Neural progenitor cell (in vitro differentiated cells): ENCODE measurements at regions not wholly inside any gene's neighbourhood (a gene's known extent, or its start where the extent isn't known, plus 50 kb on each side); places are given as distances from the start of the nearest gene placed in this dataset.

Experiments
- DNase-seq: peaks from one replicate; pipeline ENCODE4 v3.0.0-alpha.2; 2016; ENCODE audit warnings: low spot score
- H2AFZ ChIP-seq: fragments of 200-600 bp; sonication (generic); replicated peaks from 2 replicates; pipeline ENCODE4 v1.6.1; 2016; ENCODE audit warnings: antibody characterized with exemption
- H3F3A ChIP-seq: fragments of 200-600 bp; sonication (generic); 2 replicates; pipeline ENCODE4 v1.6.1; 2016; ENCODE audit warnings: antibody characterized with exemption, low read depth
- H3K27ac ChIP-seq: fragments of 200-600 bp; sonication (generic); 2 replicates; pipeline ENCODE4 v1.5.1; 2016; ENCODE audit warnings: mild to moderate bottlenecking
- H3K27me3 ChIP-seq: fragments of 200-600 bp; sonication (generic); 2 replicates; pipeline ENCODE4 v1.6.1; 2016; ENCODE audit warnings: mild to moderate bottlenecking, moderate library complexity
- H3K36me3 ChIP-seq: fragments of 200-600 bp; sonication (generic); 2 replicates; pipeline ENCODE4 v1.5.1; 2016
- H3K4me1 ChIP-seq: fragments of 200-600 bp; sonication (generic); 2 replicates; pipeline ENCODE4 v1.6.1; 2016; ENCODE audit warnings: mixed run types
- H3K4me2 ChIP-seq: fragments of 200-600 bp; sonication (generic); 2 replicates; pipeline ENCODE4 v1.6.1; 2016
- H3K4me3 ChIP-seq: fragments of 200-600 bp; sonication (generic); 2 replicates; pipeline ENCODE4 v1.5.1; 2016
- H3K79me2 ChIP-seq: fragments of 200-600 bp; sonication (generic); 2 replicates; pipeline ENCODE4 v1.6.1; 2016; ENCODE audit warnings: low read depth
- H3K9ac ChIP-seq: fragments of 200-600 bp; sonication (generic); 2 replicates; pipeline ENCODE4 v1.6.1; 2016
- H3K9me3 ChIP-seq: fragments of 200-600 bp; sonication (generic); 2 replicates; pipeline ENCODE4 v1.5.1; 2016; ENCODE audit warnings: low read depth
- H4K20me1 ChIP-seq: fragments of 200-600 bp; sonication (generic); 2 replicates; pipeline ENCODE4 v1.6.1; 2016; ENCODE audit warnings: low read depth
- H3K27ac Mint-ChIP-seq: 3 replicates; pipeline ENCODE4 v1.8.0; 2021; ENCODE audit warnings: mixed read lengths
- H3K27me3 Mint-ChIP-seq: 2 replicates; pipeline ENCODE4 v1.8.0; 2022; ENCODE audit warnings: low read depth, mild to moderate bottlenecking, inconsistent platforms, moderate library complexity, mixed read lengths; ENCODE audit not compliant: insufficient read depth
- H3K36me3 Mint-ChIP-seq: 3 replicates; pipeline ENCODE4 v1.8.0; 2021; ENCODE audit warnings: mixed read lengths
- H3K4me1 Mint-ChIP-seq: 3 replicates; pipeline ENCODE4 v1.8.0; 2021; ENCODE audit warnings: mixed read lengths
- H3K4me3 Mint-ChIP-seq: 3 replicates; pipeline ENCODE4 v1.8.0; 2021; ENCODE audit warnings: mild to moderate bottlenecking, moderate library complexity, mixed read lengths
- H3K9me3 Mint-ChIP-seq: 3 replicates; pipeline ENCODE4 v1.8.0; 2020; ENCODE audit warnings: mixed read lengths
- EZH2 ChIP-seq: fragments of 200-600 bp; sonication (generic); IDR thresholded peaks from 2 replicates; pipeline ENCODE4 v1.6.1; 2017; ENCODE audit warnings: antibody characterized with exemption, mild to moderate bottlenecking, moderate library complexity
- EZH2phosphoT487 ChIP-seq: fragments of 200-600 bp; sonication (generic); IDR thresholded peaks from 2 replicates; pipeline ENCODE4 v1.6.1; 2017; ENCODE audit warnings: antibody characterized with exemption
- TF ChIP-seq, protein P1 (sequence below): fragments of 200-600 bp; sonication (generic); IDR thresholded peaks from 2 replicates; pipeline ENCODE4 v1.5.1; 2017; ENCODE audit warnings: antibody characterized with exemption, mild to moderate bottlenecking

DNA sequence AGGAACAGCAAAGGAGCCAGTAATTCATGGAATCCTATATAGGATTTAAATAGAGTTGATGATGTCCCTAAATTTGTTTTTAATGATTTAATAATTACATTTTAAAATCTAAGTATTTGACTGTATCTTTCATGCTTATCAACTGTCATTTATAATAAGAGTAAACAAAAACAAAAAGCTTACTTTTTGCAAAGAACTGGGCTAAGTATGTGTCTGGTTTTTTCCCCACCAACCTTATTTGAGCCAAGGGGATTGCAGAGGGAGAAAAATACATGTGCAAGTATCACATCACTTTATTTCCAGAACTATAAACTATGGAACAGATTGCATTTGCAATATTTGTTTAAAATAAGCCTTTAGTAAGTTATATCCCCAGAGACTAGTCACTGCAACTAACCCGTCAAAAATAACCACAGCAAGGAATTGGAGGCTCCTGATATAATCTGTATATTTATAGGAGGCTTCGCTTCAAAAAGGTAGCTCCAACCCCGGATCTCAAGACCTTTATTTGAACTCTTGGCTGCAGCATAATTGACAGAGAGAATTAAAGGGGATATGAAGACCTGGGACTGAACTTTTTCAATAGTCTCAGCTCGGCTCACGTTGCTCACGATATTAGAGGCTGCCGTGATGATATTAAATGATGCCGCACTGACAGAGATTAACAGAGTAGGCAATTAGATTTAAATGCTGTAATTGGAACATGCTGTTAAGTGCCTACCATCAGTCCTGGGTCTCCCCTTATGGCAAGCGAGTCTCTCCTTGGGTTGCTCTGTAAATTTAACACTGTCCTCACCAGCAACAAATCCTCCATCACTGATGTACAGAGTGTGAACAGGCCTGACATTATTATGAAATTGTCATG, 329.1 kb upstream of the NFIA start:
- Histone ChIP-seq H3K79me2 (no peaks in the 10 kb centered on the region), H3K9ac (no peak overlapping the region), H3K27ac (no peak overlapping the region), H3K9me3 (no peaks in the 10 kb centered on the region), H3K27me3 (no peaks in the 10 kb centered on the region), H3K36me3 (no peaks in the 10 kb centered on the region), H4K20me1 (no peaks in the 10 kb centered on the region), H3K4me3 (no peak overlapping the region), H3F3A (no peaks in the 10 kb centered on the region), H3K4me2 (no peak overlapping the region), H2AFZ (no peak overlapping the region), H3K4me1 (no peaks in the 10 kb centered on the region)
- Mint-ChIP-seq H3K9me3 (peaks cover 3% of the 10 kb centered on the region), H3K4me1 (no peaks in the 10 kb centered on the region), H3K27me3 (no peaks in the 10 kb centered on the region), H3K4me3 (no peak overlapping the region), H3K27ac (no peak overlapping the region), H3K36me3 (no peaks in the 10 kb centered on the region)
- no peak for DNase-seq
- TF ChIP-seq EZH2, result no peak
- no peak for TF ChIP-seq EZH2phosphoT487
- TF ChIP-seq, protein P1, sequence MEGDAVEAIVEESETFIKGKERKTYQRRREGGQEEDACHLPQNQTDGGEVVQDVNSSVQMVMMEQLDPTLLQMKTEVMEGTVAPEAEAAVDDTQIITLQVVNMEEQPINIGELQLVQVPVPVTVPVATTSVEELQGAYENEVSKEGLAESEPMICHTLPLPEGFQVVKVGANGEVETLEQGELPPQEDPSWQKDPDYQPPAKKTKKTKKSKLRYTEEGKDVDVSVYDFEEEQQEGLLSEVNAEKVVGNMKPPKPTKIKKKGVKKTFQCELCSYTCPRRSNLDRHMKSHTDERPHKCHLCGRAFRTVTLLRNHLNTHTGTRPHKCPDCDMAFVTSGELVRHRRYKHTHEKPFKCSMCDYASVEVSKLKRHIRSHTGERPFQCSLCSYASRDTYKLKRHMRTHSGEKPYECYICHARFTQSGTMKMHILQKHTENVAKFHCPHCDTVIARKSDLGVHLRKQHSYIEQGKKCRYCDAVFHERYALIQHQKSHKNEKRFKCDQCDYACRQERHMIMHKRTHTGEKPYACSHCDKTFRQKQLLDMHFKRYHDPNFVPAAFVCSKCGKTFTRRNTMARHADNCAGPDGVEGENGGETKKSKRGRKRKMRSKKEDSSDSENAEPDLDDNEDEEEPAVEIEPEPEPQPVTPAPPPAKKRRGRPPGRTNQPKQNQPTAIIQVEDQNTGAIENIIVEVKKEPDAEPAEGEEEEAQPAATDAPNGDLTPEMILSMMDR, result no peak

DNA sequence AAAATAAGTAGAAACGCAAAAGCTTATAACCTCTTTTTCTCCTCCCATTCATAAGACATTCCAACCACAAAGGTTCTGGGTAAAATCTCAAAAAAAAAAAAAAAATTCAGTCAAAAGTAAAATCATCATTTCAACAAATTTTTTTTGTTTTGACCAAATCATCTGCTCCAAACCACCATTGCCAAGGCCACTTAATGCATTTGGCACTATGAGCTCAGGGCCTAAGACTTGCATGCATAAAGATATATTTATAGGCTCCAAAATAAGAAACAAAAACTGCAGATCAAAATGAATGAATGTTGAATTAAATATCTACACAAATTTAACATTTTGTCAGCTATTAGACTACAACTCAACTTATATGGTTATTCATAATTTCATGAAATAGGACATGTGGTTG, 331.1 kb upstream of the NFIA start:
- H3K9me3 ChIP-seq, result no peaks in the 10 kb centered on the region
- Mint-ChIP-seq H3K27ac (no peak overlapping the region), H3K36me3 (no peaks in the 10 kb centered on the region), H3K4me1 (peaks cover 6% of the 10 kb centered on the region), H3K4me3 (no peak overlapping the region), H3K27me3 (no peaks in the 10 kb centered on the region), H3K9me3 (peaks cover 3% of the 10 kb centered on the region)
- no peaks in the 10 kb centered on the region for H4K20me1 ChIP-seq
- no peak overlapping the region for H2AFZ ChIP-seq
- H3K79me2 ChIP-seq, result no peaks in the 10 kb centered on the region
- no peak overlapping the region for H3K27ac ChIP-seq
- no peak overlapping the region for H3K4me3 ChIP-seq
- H3K4me1 ChIP-seq, result peaks cover 5% of the 10 kb centered on the region
- no peak overlapping the region for H3K9ac ChIP-seq
- H3F3A ChIP-seq, result no peaks in the 10 kb centered on the region
- H3K36me3 ChIP-seq, result no peaks in the 10 kb centered on the region
- DNase-seq, result no peak
- H3K4me2 ChIP-seq, result no peak overlapping the region
- TF ChIP-seq, protein P1, result no peak
- no peak for TF ChIP-seq EZH2
- TF ChIP-seq EZH2phosphoT487, result no peak
- H3K27me3 ChIP-seq, result no peaks in the 10 kb centered on the region

DNA sequence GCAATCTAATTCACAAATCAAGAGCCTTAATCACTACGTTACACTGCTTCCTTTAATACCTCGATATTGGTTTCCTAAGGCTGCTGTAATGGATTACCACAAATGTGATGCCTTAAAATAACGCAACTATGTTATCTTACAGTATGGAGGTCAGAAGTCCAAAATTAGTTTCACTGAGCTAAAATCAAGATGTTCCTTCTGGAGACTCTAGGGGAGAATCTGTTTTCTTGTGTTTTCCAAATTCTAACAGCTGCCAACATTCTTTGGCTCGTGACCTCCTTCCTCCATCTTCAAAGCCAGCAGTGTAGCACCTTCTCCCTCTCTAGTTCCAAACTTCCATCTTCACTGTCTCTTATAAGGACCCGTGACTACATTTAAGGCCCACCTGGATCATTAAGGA, 335.0 kb upstream of the NFIA start:
- Mint-ChIP-seq H3K27me3 (no peaks in the 10 kb centered on the region), H3K36me3 (no peaks in the 10 kb centered on the region), H3K27ac (no peak overlapping the region), H3K9me3 (peaks cover 3% of the 10 kb centered on the region), H3K4me1 (peaks cover 15% of the 10 kb centered on the region), H3K4me3 (no peak overlapping the region)
- no peaks in the 10 kb centered on the region for H3K9me3 ChIP-seq
- peaks cover 5% of the 10 kb centered on the region for H3K4me1 ChIP-seq
- no peak overlapping the region for H3K27ac ChIP-seq
- TF ChIP-seq EZH2phosphoT487 (no peak), EZH2 (no peak)
- no peaks in the 10 kb centered on the region for H3K79me2 ChIP-seq
- H3K4me3 ChIP-seq, result no peak overlapping the region
- no peak for DNase-seq
- H3K27me3 ChIP-seq, result no peaks in the 10 kb centered on the region
- H3F3A ChIP-seq, result no peaks in the 10 kb centered on the region
- no peak overlapping the region for H3K4me2 ChIP-seq
- H4K20me1 ChIP-seq, result no peaks in the 10 kb centered on the region
- H3K36me3 ChIP-seq, result no peaks in the 10 kb centered on the region
- H3K9ac ChIP-seq, result no peak overlapping the region
- no peak overlapping the region for H2AFZ ChIP-seq

DNA sequence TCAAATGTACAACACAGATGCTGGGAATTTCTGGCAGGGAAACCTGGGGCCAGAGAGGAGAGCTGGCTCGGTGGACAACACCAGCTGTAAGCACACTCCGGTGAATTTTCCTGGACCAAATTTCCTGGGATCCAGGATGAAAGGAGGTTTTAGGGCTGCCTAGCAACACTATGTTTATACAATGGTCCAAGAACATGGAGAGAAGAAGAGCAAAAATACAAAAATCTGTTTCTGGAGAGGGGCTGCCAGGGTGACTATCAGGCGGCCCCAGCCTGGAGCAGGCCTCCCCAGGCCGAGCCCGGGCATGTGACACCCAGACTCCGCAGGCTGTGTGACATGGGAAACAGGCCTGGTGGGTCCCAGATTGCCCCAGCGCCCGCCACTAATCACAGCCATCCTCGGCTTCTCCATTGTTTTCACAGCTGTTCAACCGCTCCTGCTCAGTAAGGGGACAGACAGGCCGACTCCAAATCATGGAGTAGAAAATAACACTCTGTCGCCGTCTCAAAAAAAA, 336.0 kb upstream of the NFIA start:
- Mint-ChIP-seq H3K36me3 (no peaks in the 10 kb centered on the region), H3K27ac (peak overlapping the region; percentile 46), H3K4me3 (no peak overlapping the region), H3K4me1 (peaks cover 15% of the 10 kb centered on the region), H3K27me3 (no peaks in the 10 kb centered on the region), H3K9me3 (peaks cover 3% of the 10 kb centered on the region)
- Histone ChIP-seq H3K27ac (no peak overlapping the region), H2AFZ (peak overlapping the region; percentile 83), H3K9ac (no peak overlapping the region), H3K4me3 (no peak overlapping the region), H3K36me3 (no peaks in the 10 kb centered on the region), H3K4me1 (peaks cover 5% of the 10 kb centered on the region), H4K20me1 (no peaks in the 10 kb centered on the region), H3K27me3 (no peaks in the 10 kb centered on the region), H3K9me3 (no peaks in the 10 kb centered on the region), H3F3A (no peaks in the 10 kb centered on the region), H3K79me2 (no peaks in the 10 kb centered on the region), H3K4me2 (no peak overlapping the region)
- peak; percentile 13 for DNase-seq
- no peak for TF ChIP-seq EZH2
- TF ChIP-seq, protein P1, result no peak
- no peak for TF ChIP-seq EZH2phosphoT487
